GM12878 (cell line): ENCODE measurements at regions not wholly inside any gene's neighbourhood (a gene's known extent, or its start where the extent isn't known, plus 50 kb on each side); places are given as distances from the start of the nearest gene placed in this dataset.

Experiments used
- ATAC-seq: fragments of 200-7000 bp; cut with Tn5 transposase; 3 replicates; pipeline ENCODE4 v1.9.1; 2020; ENCODE audit warnings: mild to moderate bottlenecking, moderate library complexity
- BruUV-seq: library from RNA; stranded (reverse); fragments of 400-500 nt; replicated peaks from 2 replicates; lab custom pipeline; 2021; lab: Mats Ljungman, UMichigan
- CTCF ChIA-PET: fragments of 300-600 bp; sonication (Branson Sonifier 250); formaldehyde crosslinking; extraction: SDS; loops from one replicate; lab custom pipeline; 2021; ENCODE audit warnings: inconsistent platforms; lab: Yijun Ruan, JAX
- POLR2A ChIA-PET: fragments of 350-600 bp; formaldehyde crosslinking; extraction: SDS; loops from one replicate; lab custom pipeline; 2021; ENCODE audit warnings: inconsistent platforms; lab: Charles Lee
- RAD21 ChIA-PET: fragments of 300-600 bp; sonication (Branson Sonifier 250); formaldehyde crosslinking; loops from one replicate; lab custom pipeline; 2023; ENCODE audit warnings: antibody characterized with exemption; ENCODE audit not compliant: unreplicated experiment; lab: Charles Lee
- SMC1A ChIA-PET: fragments of 300-600 bp; sonication (Branson Sonifier 250); formaldehyde crosslinking; loops from one replicate; lab custom pipeline; 2023; ENCODE audit not compliant: unreplicated experiment, uncharacterized antibody; lab: Charles Lee
- DNase-seq: peaks from one replicate; pipeline ENCODE4 v3.0.0-alpha.2; 2011; ENCODE audit warnings: low read depth, low spot score
- FAIRE-seq: peaks from 3 replicates; lab custom pipeline; 2011; peaks lifted over from hg19 to GRCh38; lab: Jason Lieb, UNC
- H2AFZ ChIP-seq: 2 replicates; pipeline ENCODE4 v1.6.0; 2011; ENCODE audit warnings: low read depth, low read length, control low read depth; ENCODE audit not compliant: control insufficient read depth
- H3K27ac ChIP-seq: 2 replicates; pipeline ENCODE4 v1.5.1; 2011; ENCODE audit warnings: control low read depth; ENCODE audit not compliant: control insufficient read depth, insufficient read depth
- H3K27me3 ChIP-seq, 2 experiments: replicated peaks in 1 of 2; 2 replicates each; pipeline versions ENCODE4 v1.6.0 to v1.6.1; 2011; ENCODE audit warnings: low read length in 1 of 2; ENCODE audit not compliant: control insufficient read depth in 2 of 2, insufficient read depth in 2 of 2
- H3K36me3 ChIP-seq, 2 experiments: 2 replicates each; pipeline ENCODE4 v1.5.1; 2011; ENCODE audit warnings: low read length in 1 of 2; ENCODE audit not compliant: control insufficient read depth in 2 of 2, insufficient read depth in 2 of 2
- H3K4me1 ChIP-seq: 2 replicates; pipeline ENCODE4 v1.6.1; 2011; ENCODE audit warnings: mild to moderate bottlenecking, low read length, moderate library complexity, mixed read lengths; ENCODE audit not compliant: control insufficient read depth, insufficient read depth
- H3K4me2 ChIP-seq: 2 replicates; pipeline ENCODE4 v1.6.0; 2011; ENCODE audit warnings: control low read depth; ENCODE audit not compliant: control insufficient read depth, insufficient read depth
- H3K4me3 ChIP-seq: fragments of 200-600 bp; sonication (generic); 2 replicates; pipeline ENCODE4 v1.5.1; 2016
- H3K79me2 ChIP-seq: 2 replicates; pipeline ENCODE4 v1.6.0; 2011; ENCODE audit warnings: low read length; ENCODE audit not compliant: control insufficient read depth, insufficient read depth
- H3K9ac ChIP-seq: 2 replicates; pipeline ENCODE4 v1.8.0; 2011; ENCODE audit warnings: low read length, control low read depth, mixed read lengths; ENCODE audit not compliant: control insufficient read depth, insufficient read depth
- H3K9me3 ChIP-seq: replicated peaks from 3 replicates; pipeline ENCODE4 v1.5.1; 2011; ENCODE audit warnings: mild to moderate bottlenecking, low read length; ENCODE audit not compliant: control insufficient read depth, insufficient read depth
- H4K20me1 ChIP-seq: 2 replicates; pipeline ENCODE4 v1.6.0; 2011; ENCODE audit not compliant: control insufficient read depth, insufficient read depth
- BMI1 ChIP-seq: fragments of 450-650 bp; IDR thresholded peaks from 2 replicates; pipeline ENCODE4 v1.6.1; 2016; ENCODE audit warnings: mild to moderate bottlenecking, moderate library complexity, borderline replicate concordance
- CUX1 ChIP-seq: IDR thresholded peaks from 2 replicates; pipeline ENCODE4 v1.6.1; 2012; ENCODE audit warnings: improper control_type of control experiment, low read depth, low read length; ENCODE audit not compliant: insufficient replicate concordance
- IKZF2 ChIP-seq, 2 experiments: fragments of 450-650 bp; IDR thresholded peaks; 2 replicates each; pipeline ENCODE4 v1.6.1; 2017; ENCODE audit warnings: mild to moderate bottlenecking in 2 of 2, moderate library complexity in 2 of 2
- JUND ChIP-seq: IDR thresholded peaks from 2 replicates; pipeline ENCODE4 v1.6.1; 2012; ENCODE audit warnings: low read depth, mild to moderate bottlenecking, low read length, improper control_type of control experiment, moderate library complexity
- MEF2B ChIP-seq: fragments of 450-650 bp; IDR thresholded peaks from 2 replicates; pipeline ENCODE4 v1.6.1; 2018; ENCODE audit warnings: mild to moderate bottlenecking, moderate library complexity; ENCODE audit not compliant: partially characterized antibody, poor library complexity, severe bottlenecking
- TAF1 ChIP-seq: IDR thresholded peaks from 2 replicates; pipeline ENCODE4 v1.6.1; 2011; ENCODE audit warnings: mild to moderate bottlenecking, low read depth, low read length, borderline replicate concordance
- ZSCAN29 ChIP-seq: fragments of 450-650 bp; IDR thresholded peaks from 2 replicates; pipeline ENCODE4 v1.6.1; 2017; ENCODE audit warnings: mild to moderate bottlenecking, moderate library complexity
- WGBS: methylation state at CpG from one replicate; pipeline ENCODE4 v1.1.6; 2016; ENCODE audit warnings: low lambda C conversion rate; ENCODE audit not compliant: insufficient replicate concordance, insufficient coverage; ENCODE audit errors: missing lambda C conversion rate; 5-methylcytosine and 5-hydroxymethylcytosine counted together
- in situ Hi-C: fragments of 300-500 bp; cut with MboI; formaldehyde crosslinking; loops from 9 replicates; pipeline ENCODE4 v1.14.3; 2018; ENCODE audit warnings: mixed read lengths
- intact Hi-C: fragments of 100-400 bp; cut with micrococcal nuclease; formaldehyde crosslinking; loops from one replicate; pipeline ENCODE4 v1.14.2; 2022; ENCODE audit not compliant: unreplicated experiment

- no peak for TF ChIP-seq CUX1
- TF ChIP-seq MEF2B: no peak
These were observed 98.9 kb upstream of the WNT4 start (continued) for GRCh38 chr1:22241811-22242210.

GRCh38 chr1:22245100-22245650, 102.3 kb upstream of the WNT4 start:
- no peaks in the 10 kb centered on the region for H3K79me2 ChIP-seq
- no peak overlapping the region for H3K4me2 ChIP-seq
- intact Hi-C loops (no loop called here), in situ Hi-C loops (no loop called here)
- TF ChIP-seq BMI1 (no peak), JUND (no peak), IKZF2 (IDR thresholded peaks at IDR 0.05) (no peak), ZSCAN29 (no peak), TAF1 (no peak)
- no peaks in the 10 kb centered on the region for H3K36me3 ChIP-seq
- ChIA-PET POLR2A (no interaction called here), SMC1A (no interaction called here), CTCF (no interaction called here), RAD21 (no interaction called here)
- 0 out of 2 replicates have a peak, but pooled peaks cover 3% of the 10 kb centered on the region for H4K20me1 ChIP-seq
- H2AFZ ChIP-seq: no peak overlapping the region
- no TSS peak for BruUV-seq
- no peak for FAIRE-seq
- H3K4me3 ChIP-seq: no peak overlapping the region
- H3K9ac ChIP-seq: no peak overlapping the region
- ATAC-seq: no peak
- 27% methylated on average over 9 of the region's 9 CpGs for WGBS
- no peaks in the 10 kb centered on the region for H3K9me3 ChIP-seq
- peaks cover 0 to 5% of the 10 kb centered on the region in 2 experiments; a peak in 3 of 4 replicates for H3K27me3 ChIP-seq
- no peak overlapping the region for H3K27ac ChIP-seq
- no peak for DNase-seq
- no peaks in the 10 kb centered on the region for H3K4me1 ChIP-seq
